DMS 273 treated with DMSO at 0.1 percent for 48 hours (cell line): ENCODE measurements at regions not wholly inside any gene's neighbourhood (a gene's known extent, or its start where the extent isn't known, plus 50 kb on each side); places are given as distances from the start of the nearest gene placed in this dataset.

Experiments
- DNase-seq: peaks from one replicate; lab custom pipeline; 2025; lab: John Stamatoyannopoulos, UW

GRCh38 chr5:97591781-97592180 lies 408.7 kb upstream of the RIOK2 start:
- DNase-seq = no peak

GRCh38 chr5:97600486-97600885 lies 417.4 kb upstream of the RIOK2 start:
- DNase-seq = no peak

- no peak for DNase-seq
These were observed 418.6 kb upstream of the RIOK2 start for GRCh38 chr5:97601651-97602050.

- DNase-seq = no peak
These were observed 423.5 kb upstream of the RIOK2 start for GRCh38 chr5:97606531-97606930.

- DNase-seq = no peak
These were observed 425.5 kb upstream of the RIOK2 start for GRCh38 chr5:97608501-97608900.

DNA sequence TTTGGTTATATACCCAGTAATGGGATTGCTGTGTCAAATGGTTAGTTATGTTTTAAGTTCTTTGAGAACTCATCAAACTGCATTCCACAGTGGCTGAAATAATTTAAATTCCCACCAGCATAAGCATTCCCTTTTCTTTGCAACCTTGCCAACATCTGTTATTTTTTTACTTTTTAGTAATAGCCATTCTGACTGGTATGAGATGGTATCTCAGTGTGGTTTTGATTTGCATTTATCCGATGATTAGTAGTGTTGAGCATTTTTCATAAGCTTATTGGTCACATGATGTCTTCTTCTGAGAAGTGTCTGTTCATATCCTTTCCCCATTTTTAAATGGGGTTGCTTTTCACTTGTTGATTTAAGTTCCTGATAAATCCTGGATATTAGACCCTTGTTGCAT lies 435.7 kb upstream of the RIOK2 start:
- no peak for DNase-seq

DNA sequence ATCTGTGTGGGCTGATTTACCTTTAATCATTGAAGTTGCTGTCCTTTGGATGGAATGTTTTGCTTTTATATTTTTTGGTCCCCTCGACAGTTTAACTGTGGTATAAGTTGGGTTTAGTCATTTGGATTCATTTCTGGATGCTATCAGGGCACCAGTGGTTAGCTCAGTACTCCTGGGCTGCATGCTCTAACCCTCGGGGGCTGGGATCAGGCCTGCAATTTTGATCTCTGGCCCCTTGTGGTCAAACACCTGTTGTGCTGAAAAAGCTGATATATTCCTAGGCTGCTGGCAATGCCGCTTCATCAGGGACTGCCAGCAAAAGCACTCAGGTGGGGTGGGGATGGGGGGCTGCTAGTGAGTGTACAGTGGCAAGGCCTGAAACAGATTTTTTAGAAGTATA lies 440.4 kb upstream of the RIOK2 start:
- no peak for DNase-seq

GRCh38 chr5:97624886-97625285 lies 441.8 kb upstream of the RIOK2 start:
- no peak for DNase-seq

DNA sequence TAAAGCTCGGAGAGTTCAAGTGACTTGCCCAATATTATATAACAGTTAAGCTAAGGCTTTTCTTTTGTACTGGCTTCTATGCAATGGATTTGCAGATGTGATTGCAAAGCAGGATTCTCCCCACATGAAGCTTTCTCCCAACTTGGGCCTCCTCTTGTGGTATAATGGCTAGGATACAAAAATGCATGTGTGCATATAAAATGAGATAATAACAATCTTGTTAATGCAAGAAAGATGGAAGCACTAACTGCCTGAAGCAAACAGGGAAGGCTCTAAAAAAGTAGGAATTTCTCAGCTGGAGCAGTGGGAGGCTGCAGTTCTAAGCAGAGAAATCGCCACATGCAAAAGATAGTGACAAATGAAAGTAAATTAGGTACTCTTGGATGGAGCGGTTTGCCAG lies 444.2 kb upstream of the RIOK2 start:
- no peak for DNase-seq

DNA sequence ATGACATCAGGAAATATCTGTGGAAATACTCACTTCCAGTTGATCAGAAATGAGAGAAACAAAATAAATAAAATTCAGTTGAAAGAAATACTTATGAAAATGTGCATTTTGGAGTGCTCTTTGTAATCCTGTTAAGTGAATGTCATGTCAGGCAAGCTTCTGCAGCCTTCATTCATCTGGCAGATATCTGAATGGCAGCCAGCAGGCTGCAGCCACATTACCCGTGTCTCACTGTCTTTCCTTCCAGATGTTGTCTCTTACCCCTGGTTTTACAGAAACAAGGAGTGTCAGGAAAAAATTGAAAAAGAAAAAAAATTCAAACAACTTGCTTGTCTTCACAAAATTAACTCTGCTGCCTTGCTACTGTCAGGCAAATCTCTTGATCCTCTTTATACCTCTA lies 445.0 kb upstream of the RIOK2 start:
- DNase-seq = no peak

GRCh38 chr5:97628807-97629206 lies 445.8 kb upstream of the RIOK2 start:
- DNase-seq = no peak

- no peak for DNase-seq
These were observed 446.2 kb upstream of the RIOK2 start for GRCh38 chr5:97629276-97629675.

- no peak for DNase-seq
These were observed 452.5 kb upstream of the RIOK2 start for GRCh38 chr5:97635553-97635952.

GRCh38 chr5:97636766-97637165 lies 453.7 kb upstream of the RIOK2 start:
- no peak for DNase-seq

DNA sequence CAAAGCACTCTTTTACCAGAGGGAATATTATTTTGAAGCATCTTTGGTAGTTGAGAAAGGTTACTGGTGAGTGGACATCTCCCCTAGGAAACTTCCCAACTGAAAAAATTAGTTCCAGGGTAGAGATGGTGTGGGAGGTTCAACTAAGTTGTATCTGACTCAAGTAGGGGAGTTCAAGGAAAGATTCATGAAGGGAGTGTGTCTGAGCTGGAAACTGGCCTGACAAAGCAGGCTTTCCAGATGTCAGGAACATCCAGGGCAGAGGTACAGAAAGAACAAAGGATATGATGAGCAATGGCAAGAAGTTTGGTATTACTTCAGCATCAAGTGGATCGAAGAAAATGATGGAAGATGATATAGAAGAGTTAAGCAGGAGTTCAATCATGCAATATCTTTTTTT lies 458.0 kb upstream of the RIOK2 start:
- DNase-seq = no peak

- DNase-seq = no peak
These were observed 461.2 kb upstream of the RIOK2 start for GRCh38 chr5:97644206-97644605.

DNA sequence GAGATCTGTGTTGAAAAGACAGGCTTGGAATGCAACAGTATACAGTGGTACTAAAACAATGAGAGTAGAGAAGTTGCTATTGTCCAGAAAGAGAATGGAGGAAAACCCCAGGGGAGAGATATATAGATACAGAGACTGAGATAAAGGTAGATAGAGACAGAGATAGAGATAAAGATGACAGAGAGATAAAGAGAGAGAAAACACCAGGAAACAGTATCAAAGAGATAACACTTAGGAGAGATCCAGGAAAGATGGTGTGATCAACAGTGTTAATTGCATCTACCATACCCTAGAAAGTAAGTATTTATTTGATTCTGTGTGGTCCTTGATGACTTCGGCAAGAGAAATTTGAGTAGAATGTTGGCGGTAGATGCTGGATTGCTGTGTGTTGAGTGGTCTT lies 461.8 kb upstream of the RIOK2 start:
- DNase-seq = no peak

DNA sequence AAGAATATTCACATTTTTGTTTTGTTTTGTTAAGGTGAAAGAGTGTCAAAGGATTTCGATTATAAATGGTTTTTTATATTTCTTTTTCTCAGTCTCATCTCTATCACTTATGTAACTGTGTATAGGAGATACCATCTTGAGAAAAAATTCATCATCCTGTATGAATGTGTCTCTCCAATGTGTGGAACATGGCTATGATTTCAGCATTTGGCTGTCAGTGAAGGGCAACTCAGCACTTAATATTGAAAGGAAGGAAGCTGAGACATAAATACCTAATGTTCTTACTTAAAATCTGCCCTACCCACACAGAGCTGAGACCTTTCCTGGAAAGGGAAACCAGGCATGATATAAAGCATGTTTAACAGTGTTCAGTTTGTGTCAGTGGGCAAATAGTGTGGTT lies 474.2 kb upstream of the RIOK2 start:
- no peak for DNase-seq

GRCh38 chr5:97658116-97658900 lies 475.3 kb upstream of the RIOK2 start:
- DNase-seq = no peak

DNA sequence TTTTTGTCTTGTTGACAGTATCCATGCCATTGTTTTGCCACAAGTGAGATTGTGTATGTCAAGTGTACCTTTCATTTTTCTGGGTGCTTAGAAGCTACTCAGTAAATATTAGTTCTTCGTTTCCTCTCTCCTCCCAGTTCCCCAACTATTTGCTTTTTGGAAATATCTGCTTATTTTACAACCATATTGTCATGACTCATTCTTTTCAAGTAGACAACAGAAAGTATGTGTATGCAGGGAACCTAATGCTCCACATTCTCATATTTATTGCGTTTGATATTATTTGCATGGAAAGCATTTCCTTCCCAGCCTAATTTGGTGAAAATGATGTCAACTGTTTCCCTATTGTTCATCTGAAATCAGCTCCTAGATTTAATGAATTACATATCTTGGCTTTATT lies 483.7 kb upstream of the RIOK2 start:
- no peak for DNase-seq

- no peak for DNase-seq
These were observed 487.4 kb upstream of the RIOK2 start for GRCh38 chr5:97670447-97670846.

- no peak for DNase-seq
These were observed 493.6 kb upstream of the RIOK2 start for GRCh38 chr5:97676608-97677007.

DNA sequence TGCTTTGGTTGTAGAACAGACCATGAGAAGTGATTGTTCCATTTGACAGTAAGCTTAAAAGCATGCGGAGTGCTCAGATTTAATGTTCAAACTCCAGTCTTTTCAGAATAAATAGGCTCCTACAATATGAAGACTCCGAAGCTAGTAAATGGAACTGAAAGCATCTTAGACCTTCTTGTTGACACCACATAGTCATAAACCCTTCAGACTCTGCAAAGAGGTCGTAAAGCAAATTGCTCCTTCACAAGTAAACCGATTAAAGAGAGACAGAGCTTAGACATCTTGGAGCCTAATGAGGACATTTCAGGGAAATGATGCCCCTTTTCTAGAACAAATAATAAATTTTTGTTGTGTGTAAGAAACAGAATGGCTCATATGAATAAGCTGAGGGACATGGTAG lies 511.0 kb upstream of the RIOK2 start:
- no peak for DNase-seq

DNA sequence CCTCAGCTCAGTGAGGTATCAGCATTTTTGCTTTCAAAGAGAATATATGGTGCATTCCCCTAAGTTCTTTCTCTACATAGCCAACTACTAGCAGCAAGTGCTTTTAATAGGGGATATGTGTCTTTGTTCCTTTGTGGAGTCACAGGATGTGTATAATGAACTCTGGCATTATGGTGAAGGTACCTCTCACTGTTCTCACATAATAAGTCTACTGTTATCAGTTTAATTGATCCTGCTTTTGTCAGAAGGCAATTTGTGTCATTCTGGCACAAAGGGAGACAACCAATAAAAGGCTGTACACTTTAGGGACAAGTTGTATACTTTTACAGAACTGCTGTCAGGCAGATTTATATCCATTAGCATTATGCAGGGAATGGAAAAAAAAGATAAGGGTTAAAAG lies 531.4 kb upstream of the RIOK2 start:
- no peak for DNase-seq
